Astrocyte (in vitro differentiated cells and primary cell): ENCODE measurements at regions not wholly inside any gene's neighbourhood (a gene's known extent, or its start where the extent isn't known, plus 50 kb on each side); places are given as distances from the start of the nearest gene placed in this dataset.
"Not testable (repeated sequence)": the region's sequence is repeated elsewhere in the genome, so short reads cannot be mapped to it uniquely, and the experiment has no call there.

ENCODE experiments used
- EZH2 ChIP-seq: IDR thresholded peaks from 2 replicates; pipeline ENCODE4 v1.6.1; 2012; ENCODE audit warnings: mild to moderate bottlenecking, low read length, inconsistent platforms; ENCODE audit not compliant: insufficient read depth
- TF ChIP-seq, protein P1 (sequence below): IDR thresholded peaks from 2 replicates; pipeline ENCODE4 v1.5.1; 2011; ENCODE audit warnings: low read depth, mild to moderate bottlenecking, inconsistent platforms, low read length, moderate library complexity; ENCODE audit not compliant: insufficient read depth

DNA sequence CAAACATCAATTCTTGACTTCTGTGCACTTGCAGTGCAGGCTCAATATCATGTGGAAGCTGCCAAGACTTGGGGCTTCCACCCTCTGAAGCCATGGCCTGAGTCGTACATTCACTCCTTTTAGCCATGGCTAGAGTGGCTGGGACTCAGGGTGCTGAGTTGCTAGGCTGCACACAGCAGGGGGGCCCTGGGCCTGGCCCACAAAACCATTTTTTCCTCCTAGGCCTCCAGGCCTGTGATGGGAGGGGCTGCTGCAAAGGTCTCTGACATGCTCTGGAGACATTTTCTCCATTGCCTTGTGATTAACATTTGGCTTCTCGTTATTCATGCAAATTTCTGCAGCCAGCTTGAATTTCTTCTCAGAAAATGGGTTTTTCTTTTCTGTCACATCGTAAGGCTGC lies 1226.8 kb downstream of the AACS start:
- TF ChIP-seq, protein P1, sequence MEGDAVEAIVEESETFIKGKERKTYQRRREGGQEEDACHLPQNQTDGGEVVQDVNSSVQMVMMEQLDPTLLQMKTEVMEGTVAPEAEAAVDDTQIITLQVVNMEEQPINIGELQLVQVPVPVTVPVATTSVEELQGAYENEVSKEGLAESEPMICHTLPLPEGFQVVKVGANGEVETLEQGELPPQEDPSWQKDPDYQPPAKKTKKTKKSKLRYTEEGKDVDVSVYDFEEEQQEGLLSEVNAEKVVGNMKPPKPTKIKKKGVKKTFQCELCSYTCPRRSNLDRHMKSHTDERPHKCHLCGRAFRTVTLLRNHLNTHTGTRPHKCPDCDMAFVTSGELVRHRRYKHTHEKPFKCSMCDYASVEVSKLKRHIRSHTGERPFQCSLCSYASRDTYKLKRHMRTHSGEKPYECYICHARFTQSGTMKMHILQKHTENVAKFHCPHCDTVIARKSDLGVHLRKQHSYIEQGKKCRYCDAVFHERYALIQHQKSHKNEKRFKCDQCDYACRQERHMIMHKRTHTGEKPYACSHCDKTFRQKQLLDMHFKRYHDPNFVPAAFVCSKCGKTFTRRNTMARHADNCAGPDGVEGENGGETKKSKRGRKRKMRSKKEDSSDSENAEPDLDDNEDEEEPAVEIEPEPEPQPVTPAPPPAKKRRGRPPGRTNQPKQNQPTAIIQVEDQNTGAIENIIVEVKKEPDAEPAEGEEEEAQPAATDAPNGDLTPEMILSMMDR: not testable (repeated sequence)
- not testable (repeated sequence) for TF ChIP-seq EZH2
